ENCODE measurements at regions not wholly inside any gene's neighbourhood (a gene's known extent, or its start where the extent isn't known, plus 50 kb on each side); places are given as distances from the start of the nearest gene placed in this dataset.

DNA sequence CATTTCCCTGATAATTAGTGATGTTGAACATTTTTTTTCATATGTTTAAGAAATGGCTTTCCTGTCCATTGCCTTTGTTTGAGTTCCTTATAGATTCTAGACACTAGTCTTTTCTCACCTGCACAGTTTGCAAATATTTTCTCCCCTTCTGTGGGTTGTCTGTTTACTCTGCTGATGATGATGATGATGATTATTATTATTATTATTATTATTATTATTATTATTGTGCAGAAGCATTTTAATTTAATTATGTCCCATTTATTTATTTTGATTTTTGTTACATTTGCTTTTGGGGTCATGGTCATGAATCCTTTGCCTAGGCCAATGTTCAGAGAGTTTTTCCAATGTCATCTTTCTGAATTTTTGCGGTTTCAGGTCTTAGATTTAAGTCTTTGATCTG, 492.5 kb upstream of the TSHZ3 start:
- no peaks in the 10 kb centered on the region for H3K79me1 ChIP-seq (ENCODE audit: low read depth, low read length)
- no peak for DNase-seq (ENCODE audit: low read depth in 1 of 2, low spot score in 2 of 2)
- H3K23me2 ChIP-seq (ENCODE audit: low read depth, low read length): no peaks in the 10 kb centered on the region
- TF ChIP-seq SP4 (IDR thresholded peaks at IDR 0.05; ENCODE audit: low read length) (no peak), TAF1 (IDR thresholded peaks at IDR 0.05; ENCODE audit: low read depth, low read length) (no peak)
- 0 out of 4 replicates have a peak, but pooled peaks cover 0 to 2% of the 10 kb centered on the region in 2 experiments for H3K9me3 ChIP-seq (ENCODE audit: insufficient read depth in 2 of 2, low read depth in 1 of 2, low read length in 1 of 2)
- ChIA-PET CTCF (ENCODE audit: partially characterized antibody) (no interaction called here), POLR2A (ENCODE audit: partially characterized antibody) (no interaction called here)
- no peak overlapping the region for H3K4me2 ChIP-seq (ENCODE audit: insufficient read depth in 1 of 2, low read depth in 2 of 2, low read length in 2 of 2)
- H3K36me3 ChIP-seq (ENCODE audit: control insufficient read depth in 2 of 4, insufficient read depth in 4 of 4, low read length in 3 of 4): no peaks in the 10 kb centered on the region
- no peak overlapping the region for H4K8ac ChIP-seq (ENCODE audit: extremely low read depth, insufficient read depth, low read length)
- H4K91ac ChIP-seq (replicated peaks; ENCODE audit: insufficient read length, low read length): no peak overlapping the region
- H3K27ac ChIP-seq (ENCODE audit: low read depth, low read length): no peak overlapping the region
- H2AK5ac ChIP-seq (ENCODE audit: low read depth, low read length): no peak overlapping the region
- no peak overlapping the region for H3K4me3 ChIP-seq (ENCODE audit: extremely low read depth in 1 of 4, insufficient read depth in 2 of 4, low read depth in 3 of 4, low read length in 4 of 4)
- no peak for FAIRE-seq
- H4K20me1 ChIP-seq (replicated peaks in 1 of 2; ENCODE audit: control insufficient read depth in 1 of 2, insufficient read depth in 2 of 2, low read length in 2 of 2): no peaks in the 10 kb centered on the region
- no peaks in the 10 kb centered on the region for H3K79me2 ChIP-seq (ENCODE audit: control insufficient read depth in 1 of 2, insufficient read depth in 2 of 2, low read length in 2 of 2)
- 100% methylated on average over 1 of the region's 1 CpG; no CpG with 5 or more reads in 1 of the 2 experiments for WGBS, 2 experiments (ENCODE audit: extremely low coverage in 1 of 2, insufficient coverage in 1 of 2, insufficient read length in 1 of 2, insufficient replicate concordance in 2 of 2, low coverage in 1 of 2, low lambda C conversion rate in 2 of 2, missing lambda C conversion rate in 1 of 2)
- H3K27me3 ChIP-seq (replicated peaks in 1 of 4; ENCODE audit: control insufficient read depth in 3 of 4, extremely low read depth in 1 of 4, insufficient read depth in 3 of 4, low read length in 3 of 4): no peaks in the 10 kb centered on the region
- H4K5ac ChIP-seq (ENCODE audit: insufficient read length, low read depth, low read length): no peak overlapping the region
- H3K14ac ChIP-seq (ENCODE audit: insufficient read length): no peak overlapping the region
- H2BK12ac ChIP-seq (ENCODE audit: low read depth, low read length): no peak overlapping the region
- H3K4me1 ChIP-seq (replicated peaks in 1 of 4; ENCODE audit: control insufficient read depth in 3 of 4, insufficient read depth in 4 of 4, low read length in 3 of 4): no peaks in the 10 kb centered on the region
- H2BK15ac ChIP-seq (ENCODE audit: low read length): no peak overlapping the region
- no peak overlapping the region for H3K18ac ChIP-seq (ENCODE audit: extremely low read depth, low read length)
- no peak overlapping the region for H3K4ac ChIP-seq (replicated peaks; ENCODE audit: insufficient read length, low read depth, low read length)
- no peak overlapping the region for H3K56ac ChIP-seq (replicated peaks; ENCODE audit: insufficient read length, low read depth, low read length)
- H3K9ac ChIP-seq (replicated peaks in 1 of 4; ENCODE audit: extremely low read depth in 1 of 4, low read depth in 3 of 4, low read length in 3 of 4): no peak overlapping the region
- H2BK20ac ChIP-seq (ENCODE audit: low read length): no peak overlapping the region
- H2BK5ac ChIP-seq (ENCODE audit: low read depth, low read length): no peak overlapping the region
- H3K23ac ChIP-seq (ENCODE audit: insufficient read length): no peak overlapping the region
- no peak overlapping the region for H2AFZ ChIP-seq (ENCODE audit: low read length)
- H2BK120ac ChIP-seq (replicated peaks; ENCODE audit: low read depth, low read length): no peak overlapping the region
